NCI-H146 treated with DMSO at 0.1 percent for 48 hours (cell line): ENCODE measurements at regions not wholly inside any gene's neighbourhood (a gene's known extent, or its start where the extent isn't known, plus 50 kb on each side); places are given as distances from the start of the nearest gene placed in this dataset.

ENCODE experiments used
- DNase-seq: peaks from one replicate; lab custom pipeline; 2025; ENCODE audit not compliant: unreplicated experiment; lab: John Stamatoyannopoulos, UW

DNA sequence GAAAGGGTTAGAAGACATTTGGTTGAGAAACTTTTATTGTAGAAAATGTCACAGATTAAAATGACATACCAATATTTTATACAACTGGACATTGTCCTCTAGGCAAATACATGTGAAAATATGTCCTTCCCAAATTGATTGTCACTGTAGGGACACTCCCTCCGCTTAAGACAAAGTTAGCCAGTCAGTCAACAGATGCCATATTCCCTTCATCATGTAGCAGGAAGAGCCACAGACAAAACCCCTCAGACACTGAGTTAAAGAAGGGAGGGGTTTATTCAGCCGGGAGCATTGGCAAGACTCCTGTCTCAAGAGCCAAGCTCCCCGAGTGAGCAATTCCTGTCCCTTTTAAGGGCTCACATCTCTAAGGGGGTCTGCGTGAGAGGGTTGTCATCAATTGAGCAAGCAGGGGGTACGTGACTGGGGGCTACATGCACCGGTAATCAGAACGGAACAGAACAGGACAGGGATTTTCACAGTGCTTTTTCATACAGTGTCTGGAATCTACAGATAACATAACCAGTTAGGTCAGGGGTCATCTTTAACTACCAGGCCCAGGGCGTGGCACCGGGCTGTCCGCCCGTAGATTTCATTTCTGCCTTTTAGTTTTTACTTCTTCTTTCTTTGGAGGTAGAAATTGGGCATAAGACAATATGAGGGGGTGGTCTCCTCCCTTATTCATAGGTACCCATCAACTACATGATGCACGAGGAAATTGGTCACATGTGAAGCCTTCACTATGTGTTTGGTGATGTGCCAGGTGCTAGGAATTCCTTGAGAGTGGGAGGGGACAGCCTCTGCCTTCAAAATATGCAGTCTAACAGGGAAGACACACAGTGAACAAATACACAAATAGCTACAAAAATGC lies 155.7 kb upstream of the CDYL start:
- no peak for DNase-seq

DNA sequence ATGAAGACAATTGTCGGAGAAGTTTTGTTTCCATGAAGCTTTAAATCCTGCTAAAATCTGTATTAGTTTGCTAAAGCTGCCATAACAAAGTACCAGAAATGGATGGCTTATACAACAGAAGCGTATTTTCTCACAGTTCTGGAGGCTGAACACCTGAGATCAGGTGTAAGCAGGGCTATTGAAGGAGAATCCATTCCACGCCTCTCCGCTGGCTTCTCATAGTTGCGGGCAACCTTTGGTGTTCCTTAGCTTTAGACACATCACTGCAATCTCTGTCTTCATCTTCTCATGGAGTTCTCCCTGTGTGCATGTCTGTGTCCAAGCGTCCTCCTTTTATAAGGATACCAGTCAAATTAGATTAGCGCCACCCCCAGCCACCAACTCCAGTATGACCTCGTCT lies 159.9 kb upstream of the CDYL start:
- DNase-seq: no peak

DNA sequence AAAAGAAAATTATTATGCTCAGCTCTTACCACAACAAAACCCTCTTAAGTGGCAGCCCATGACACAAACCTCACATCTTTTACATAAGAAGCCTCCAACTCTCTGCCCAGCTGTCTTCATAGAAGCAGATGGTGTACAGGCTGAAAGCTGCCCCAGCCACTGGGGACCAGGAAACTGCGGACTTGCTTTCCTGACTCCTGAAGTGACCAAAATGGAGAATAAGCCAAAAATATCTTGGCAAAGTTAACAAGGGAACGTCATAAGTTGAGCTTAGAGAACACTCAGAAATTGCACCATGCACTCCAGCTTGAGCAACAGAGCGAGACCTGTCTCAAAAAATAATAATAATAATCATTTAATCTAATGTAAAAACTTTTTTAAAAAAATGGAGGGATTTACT lies 160.3 kb upstream of the CDYL start:
- no peak for DNase-seq

DNA sequence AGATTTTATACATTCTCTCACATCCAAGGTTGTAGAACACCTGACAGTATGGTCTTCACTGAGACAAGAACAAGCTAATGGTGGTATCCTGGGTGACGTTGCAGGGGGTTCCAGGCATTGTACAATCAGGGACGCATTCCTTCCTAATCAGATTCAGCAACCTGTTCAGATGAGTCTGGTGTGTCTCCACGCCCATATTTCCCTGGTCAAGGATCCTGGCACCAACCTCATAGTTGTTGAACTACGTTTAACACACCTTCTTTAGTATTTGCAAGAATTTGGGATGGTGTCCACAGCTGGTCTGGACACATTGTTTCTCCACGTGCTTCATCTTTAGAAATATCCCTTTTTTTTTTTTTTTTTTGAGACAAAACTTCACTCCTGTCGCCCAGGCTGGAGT lies 161.0 kb upstream of the CDYL start:
- DNase-seq: no peak

DNA sequence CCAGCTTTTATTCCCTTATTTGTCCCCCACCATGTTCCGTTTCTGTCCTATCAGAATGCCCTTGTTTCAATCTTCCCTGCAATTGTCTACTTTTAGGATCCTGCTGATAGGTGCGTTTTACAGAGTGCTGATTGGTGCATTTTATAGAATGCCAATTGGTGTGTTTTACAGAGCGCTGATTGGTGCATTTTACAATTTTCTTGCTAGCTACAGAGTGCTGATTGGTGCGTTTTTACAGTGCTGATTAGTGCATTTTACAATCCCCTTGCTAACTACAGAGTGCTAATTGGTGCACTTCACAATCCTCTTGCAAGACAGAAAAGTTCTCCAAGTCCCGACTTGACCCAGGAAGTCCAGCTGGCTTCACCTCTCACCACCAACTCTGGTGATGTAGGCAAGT lies 161.6 kb upstream of the CDYL start:
- no peak for DNase-seq

DNA sequence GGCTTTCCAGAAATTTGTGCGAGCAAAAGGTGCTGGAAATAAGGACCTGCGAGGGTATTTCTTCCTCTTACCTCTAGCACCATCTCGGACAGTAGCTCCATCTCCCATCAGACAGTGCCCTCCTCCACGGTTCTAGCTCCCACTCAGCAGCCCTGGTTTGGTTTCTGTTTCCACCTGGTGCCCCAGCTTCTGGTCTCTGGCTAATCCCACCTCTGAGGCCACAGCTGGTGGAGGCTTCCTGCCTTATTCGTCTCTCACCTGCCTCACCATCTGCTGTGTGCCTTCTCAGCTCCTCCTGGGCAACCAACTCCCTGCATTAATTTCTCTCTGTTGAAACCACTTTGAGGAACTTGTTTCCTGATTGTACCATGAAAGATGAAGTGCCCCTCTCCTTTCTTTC lies 162.4 kb upstream of the CDYL start:
- no peak for DNase-seq

DNA sequence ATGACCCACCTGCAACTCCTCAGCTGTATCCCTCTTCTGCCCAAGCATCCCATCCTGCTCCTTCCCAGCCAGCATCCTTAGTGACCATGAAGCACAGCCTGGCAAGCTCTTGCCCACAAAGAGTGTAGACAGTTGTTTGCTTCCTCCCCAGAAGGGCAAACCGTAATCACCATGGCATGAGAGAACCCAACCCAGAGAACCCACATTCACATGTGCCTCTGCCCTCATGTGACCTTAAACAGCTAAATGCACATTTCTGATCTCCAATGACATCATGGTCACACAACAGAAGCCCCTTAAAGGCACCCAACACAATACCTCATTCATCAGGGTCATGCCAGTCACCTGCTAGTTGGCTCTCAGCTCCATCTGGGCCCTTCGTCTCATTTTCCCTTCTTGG lies 162.8 kb upstream of the CDYL start:
- no peak for DNase-seq

DNA sequence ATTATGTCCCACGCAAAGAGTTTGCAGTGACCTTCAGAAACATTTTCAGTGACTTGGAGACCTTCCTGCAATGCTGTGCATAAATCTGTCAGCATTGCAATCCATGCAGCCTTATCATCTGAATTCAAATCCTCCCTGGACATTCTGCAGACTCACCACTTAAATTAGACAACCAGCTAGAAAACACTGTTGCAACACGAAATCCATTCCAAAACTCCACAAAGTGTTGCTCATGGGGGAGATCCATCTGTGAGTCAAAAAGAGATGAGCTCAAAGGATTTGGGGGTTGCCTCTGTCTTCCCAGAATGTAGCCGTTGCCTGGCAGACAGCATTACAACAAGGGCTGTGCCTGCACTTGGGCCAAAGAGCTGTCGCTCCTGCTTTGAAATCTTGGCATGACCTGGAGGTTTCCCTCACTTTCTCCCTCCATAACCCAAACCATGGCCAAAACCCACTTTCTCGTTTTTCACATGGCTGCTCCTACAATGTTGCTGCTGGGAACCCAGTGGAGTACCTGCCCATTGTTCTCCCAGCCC lies 163.5 kb upstream of the CDYL start:
- DNase-seq: no peak

DNA sequence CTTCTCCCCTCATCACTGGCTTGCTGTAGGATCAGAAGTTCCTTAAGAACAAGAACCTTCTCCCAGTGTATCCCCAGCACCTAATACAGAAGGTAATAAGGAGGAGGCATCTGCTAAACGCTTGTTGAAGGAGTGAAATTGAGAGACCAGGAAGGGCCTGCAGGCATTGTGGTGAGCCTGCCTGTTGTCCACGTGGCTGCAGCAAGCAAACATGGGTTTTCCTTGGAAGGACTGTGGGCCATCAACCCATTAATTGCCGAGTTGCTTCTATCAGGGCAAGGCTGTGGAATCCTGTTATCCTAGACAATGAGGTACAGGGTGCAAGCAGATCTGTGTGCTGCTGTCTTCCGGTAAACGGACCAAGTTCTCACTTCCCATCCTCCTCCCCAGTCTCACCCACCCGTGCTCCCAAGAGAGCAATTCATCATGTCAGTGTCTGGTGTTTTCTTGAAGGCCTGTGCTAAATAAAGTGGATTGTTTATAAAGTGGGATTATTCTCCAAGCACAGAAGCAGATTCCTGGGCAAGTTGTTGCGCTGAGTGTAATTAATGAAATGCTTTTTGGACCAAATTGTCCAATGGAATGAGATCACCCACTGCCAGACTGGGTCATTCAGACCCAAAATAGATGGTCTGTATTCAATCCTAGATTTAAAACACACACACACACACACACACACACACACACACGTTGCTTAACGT lies 164.6 kb upstream of the CDYL start:
- DNase-seq: no peak

DNA sequence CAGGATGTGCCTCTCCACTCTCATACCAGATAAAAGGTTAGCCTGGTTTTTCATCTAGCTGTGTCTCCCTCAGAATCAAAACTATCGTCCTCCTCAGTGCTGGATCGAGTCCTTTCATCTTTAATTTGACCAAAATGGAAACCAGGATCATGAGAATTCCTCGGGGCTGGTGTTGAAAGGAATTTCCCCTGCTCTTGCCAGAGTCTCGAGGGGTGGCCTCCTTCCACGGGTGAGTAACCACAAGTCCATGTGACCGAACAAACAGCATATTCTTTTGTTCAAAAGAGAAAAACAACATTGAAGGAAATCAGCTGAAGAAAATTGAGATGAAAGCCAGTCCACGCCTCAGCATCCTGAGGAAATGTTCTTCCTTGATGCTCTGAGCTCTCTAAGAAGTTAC lies 165.9 kb upstream of the CDYL start:
- no peak for DNase-seq

DNA sequence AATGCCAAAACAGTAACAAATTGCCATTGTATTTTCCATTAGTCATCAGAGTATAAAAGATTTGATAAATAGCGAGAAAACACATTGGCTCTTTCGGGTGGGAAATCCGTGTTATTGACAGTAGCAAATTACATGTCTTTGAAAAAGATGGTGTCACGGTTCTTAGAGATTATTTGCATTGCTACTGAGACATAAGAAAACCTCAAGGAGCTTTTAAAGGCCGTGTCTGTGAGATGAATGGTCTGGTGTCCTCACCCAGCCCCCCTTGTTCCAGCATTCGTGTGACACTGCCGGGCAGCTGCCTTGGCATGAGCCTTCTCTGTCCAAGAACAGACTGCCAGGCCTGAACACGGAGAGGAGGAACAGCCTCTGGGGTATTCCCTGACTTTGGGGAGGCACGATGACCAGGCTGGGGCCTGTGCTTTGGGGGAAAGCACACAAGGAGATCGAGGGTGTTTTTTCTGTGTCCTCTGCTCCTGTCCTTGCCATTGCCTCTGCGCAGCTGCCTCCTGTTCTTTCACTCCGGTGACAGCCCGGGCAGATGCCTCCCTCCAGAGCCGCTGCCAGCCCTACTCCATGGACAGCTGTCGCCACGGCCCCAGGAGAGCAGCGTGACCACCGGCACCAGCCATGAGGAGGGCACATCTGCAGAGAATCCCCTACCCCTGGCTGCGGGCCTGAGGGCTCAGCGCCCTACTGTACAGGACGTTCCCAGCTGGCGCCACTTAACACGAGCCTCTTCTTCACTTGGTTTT lies 167.7 kb upstream of the CDYL start:
- DNase-seq: no peak

DNA sequence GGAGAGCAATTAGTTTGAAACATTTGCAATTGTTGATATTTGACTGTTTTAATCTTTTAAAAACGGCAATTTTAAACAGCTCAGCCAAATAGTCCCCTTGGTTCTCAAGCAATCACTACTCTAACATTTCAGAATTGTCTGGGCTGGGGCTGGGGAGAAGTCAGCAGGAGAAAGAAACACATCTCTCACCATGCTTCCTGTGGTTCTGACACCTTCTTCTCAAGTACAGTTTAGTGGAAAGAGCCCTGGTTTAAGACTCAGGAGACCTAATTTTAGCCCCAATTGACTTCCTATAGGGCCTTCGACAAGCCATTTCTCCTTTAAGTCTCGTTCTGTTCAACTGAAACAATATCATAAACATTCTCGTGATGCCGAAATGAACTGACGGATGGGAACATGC lies 168.4 kb upstream of the CDYL start:
- DNase-seq: peak; percentile 24

DNA sequence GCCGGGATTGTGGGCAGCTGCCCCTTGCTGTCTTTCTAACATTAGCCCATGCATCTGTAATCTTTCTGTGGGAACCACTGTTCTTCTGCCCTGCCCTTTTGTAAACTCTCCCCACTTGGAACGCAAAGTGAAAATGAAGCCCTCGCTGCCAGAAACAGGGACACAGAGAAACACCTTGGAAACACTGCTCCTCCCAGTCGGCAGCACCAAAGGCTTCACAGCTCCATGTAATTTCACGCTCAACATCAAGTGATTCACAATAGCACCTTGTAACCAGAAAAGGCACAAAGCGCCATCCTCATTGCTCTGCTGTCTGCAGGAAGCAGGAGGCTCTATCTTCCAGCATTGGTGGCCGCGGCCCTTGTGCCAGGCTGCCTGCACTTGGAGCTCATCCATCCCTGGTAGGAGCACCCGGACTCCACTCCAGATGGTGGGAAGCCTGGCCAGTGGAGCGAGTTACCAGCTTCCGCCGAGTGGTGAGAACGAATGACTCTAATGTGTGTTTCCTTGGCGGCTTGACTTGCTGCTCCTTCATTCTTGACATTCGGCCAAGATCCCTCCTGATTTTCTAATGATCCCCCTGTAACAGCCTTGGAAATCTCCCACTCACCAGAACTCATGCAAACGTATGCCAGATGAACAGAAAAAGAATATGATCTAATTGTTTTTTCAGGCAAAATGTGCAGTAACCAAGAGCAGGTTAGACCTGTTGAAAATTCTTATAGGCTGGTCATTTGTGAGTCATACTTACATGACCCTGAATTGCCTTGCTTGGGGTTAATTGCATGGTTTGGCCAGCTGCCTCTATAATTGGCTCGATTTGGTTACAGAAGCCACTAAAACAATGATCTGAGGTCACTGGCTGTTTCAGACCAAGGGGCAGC lies 169.1 kb upstream of the CDYL start:
- DNase-seq: peak; percentile 35

DNA sequence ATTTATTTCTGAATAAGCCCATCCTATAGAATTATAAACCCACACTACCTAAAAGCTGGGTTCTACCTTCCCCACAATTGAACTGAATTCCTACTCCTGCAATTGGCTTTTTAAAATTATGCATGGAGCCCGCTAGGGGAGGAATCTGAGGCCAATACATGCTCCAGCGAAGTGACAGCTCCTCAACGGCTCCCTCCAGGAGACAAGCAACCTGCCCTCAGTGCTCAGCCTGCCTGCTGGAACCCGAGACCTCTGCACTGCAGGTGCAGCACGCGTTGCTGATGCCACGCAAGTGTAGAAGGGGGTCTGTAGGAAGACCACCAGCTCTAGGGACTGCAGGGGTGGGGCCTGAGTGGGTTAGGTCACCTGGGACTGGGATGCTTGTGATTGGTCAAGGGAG lies 170.2 kb upstream of the CDYL start:
- DNase-seq: no peak

DNA sequence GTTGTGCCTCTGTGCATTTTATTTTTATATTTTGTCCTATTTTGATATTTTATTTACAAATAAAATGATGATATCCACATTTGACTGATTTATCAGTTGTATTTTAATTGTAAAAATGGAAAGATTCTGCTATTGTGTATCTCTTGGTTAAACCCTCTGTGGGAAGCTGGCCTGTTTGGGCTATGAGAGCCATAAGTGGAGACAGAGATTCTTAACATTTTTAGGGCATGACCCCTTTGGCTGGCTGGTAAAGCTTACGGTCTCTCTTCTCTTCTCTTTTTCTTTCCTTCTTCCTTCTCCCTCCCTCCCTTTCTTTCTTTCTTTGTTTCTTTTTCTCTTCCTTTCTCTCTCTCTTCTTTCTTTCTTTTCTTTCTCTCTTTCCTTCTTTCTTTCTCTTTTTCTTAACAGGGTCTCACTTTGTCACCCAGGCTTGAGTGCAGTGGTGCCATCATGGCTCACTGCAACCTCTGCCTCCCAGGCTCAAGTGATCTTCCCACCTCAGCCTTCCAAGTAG lies 172.3 kb upstream of the CDYL start:
- no peak for DNase-seq

DNA sequence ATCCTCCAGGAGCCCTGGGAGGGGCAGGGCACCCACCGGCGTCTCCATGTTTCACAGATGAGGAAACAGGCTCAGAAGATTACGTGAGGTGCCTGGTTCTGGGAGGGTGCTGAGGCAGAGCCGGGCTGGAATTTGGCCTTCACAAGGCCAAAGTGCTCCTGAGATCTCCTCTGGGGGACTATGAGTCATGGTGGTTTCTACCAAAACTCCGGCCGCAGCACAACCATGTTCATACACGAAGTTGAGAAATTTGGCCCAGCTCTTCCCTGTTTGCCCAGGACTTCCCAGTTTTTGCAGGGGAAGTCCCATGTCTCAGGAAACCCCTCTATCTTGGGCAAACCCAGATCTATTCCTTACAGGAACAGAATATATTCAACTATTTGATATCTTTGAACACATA lies 172.9 kb upstream of the CDYL start:
- no peak for DNase-seq

DNA sequence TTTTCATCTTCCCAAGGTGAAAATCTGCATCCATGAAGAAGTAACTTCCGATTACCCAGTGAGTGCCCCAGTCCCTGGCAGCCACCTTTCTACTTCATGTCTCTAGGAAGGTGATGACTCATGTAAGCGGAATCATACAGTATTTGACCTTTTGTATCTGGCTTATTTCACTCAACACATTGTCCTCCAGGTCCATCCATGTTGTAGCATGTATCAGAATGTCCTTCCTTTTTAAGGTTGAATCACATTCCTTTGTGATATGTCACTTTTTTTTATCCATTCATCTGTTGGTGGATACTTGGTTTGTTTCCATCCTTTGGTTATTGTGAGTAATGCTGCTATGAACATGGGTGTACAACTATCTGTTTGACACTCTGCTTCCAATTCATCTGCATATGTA lies 176.3 kb upstream of the CDYL start:
- DNase-seq: no peak

DNA sequence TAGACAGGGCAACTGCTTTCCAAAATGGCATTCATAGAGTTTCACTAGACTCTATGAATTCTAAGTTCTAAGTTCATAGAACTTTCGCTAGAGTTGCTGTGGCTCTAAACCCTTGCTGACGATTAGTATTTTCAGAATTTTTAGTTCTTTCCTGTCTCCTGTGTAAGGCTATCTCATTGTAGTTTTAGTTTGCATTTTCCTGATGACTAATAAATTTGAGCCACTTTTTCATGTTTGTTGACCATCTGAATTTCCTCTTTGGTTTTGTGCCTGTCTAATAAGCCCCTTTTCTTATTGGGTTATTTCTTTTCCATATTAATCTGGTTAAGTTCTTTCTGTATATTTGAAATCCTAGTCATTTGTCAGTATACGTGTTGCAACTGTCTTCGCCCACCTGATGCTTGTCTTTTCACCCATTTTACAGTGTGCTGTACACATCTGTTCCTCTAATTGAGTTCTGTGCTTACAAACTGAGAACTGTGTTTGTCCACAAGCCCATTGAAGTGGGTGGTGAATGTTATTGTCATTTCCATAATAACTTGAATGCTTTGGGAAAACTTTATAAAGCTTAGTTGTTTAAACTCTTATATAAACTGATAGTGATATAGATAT lies 177.7 kb upstream of the CDYL start:
- DNase-seq: no peak

DNA sequence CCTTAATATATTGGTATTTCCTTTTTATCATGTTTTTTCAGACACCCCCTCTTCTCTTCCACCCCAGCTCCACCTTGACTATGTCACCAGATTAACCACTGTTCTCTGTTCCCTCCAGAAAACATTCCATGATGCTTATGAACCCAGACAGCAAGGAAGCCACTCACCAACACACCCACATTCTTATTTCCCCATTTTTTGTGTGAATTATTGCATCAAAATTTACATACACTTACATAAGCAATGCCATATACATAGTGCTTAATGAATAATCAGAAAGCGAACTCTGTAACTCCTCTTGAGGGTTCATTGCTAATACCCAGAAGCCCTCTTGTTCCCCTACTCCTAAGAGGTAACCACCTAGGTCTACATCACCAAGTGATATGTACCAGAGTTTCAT lies 182.3 kb upstream of the CDYL start:
- DNase-seq: no peak

DNA sequence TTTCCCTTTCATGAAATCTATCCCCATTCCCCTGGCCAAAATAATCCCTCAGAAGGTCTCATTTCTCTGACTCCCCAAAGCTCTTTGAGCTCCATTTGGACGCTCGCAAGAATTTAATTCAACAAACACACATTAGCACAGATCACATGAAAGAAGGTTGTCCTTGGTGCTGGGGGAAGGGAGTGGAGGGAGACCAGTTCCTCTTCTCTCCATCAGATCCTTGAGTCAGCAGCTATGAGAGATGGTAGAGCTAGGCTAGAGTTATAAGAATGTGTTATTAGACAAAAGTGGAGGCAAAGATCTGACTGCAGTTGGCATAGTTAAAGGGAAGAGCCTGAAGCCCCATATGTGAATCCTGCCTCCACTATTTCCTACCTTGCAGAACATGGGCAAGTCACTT lies 184.2 kb upstream of the CDYL start:
- DNase-seq: no peak
